D341Med (cell line): ENCODE measurements at regions not wholly inside any gene's neighbourhood (a gene's known extent, or its start where the extent isn't known, plus 50 kb on each side); places are given as distances from the start of the nearest gene placed in this dataset.

ENCODE experiments used
- DNase-seq: peaks from one replicate; pipeline ENCODE4 v3.0.0; 2012; ENCODE audit warnings: low spot score

GRCh38 chr10:85225311-85225710, 896.9 kb downstream of the CCSER2 start:
- DNase-seq, result no peak

- DNase-seq, result no peak
Measured at GRCh38 chr10:85226596-85226995, 898.2 kb downstream of the CCSER2 start.

- no peak for DNase-seq
Measured at GRCh38 chr10:85228726-85229125, 900.3 kb downstream of the CCSER2 start.

- DNase-seq, result no peak
Measured at GRCh38 chr10:85231534-85232270, 903.3 kb downstream of the CCSER2 start.

GRCh38 chr10:85235258-85235657, 906.9 kb downstream of the CCSER2 start:
- DNase-seq, result no peak

- DNase-seq, result no peak
Measured at GRCh38 chr10:85238676-85239075, 910.3 kb downstream of the CCSER2 start.

- no peak for DNase-seq
Measured at GRCh38 chr10:85250304-85250703, 921.9 kb downstream of the CCSER2 start.

- DNase-seq, result no peak
Measured at GRCh38 chr10:85256481-85256880, 928.1 kb downstream of the CCSER2 start.

- DNase-seq, result no peak
Measured at GRCh38 chr10:85259908-85260307, 931.5 kb downstream of the CCSER2 start.

GRCh38 chr10:85262992-85263391, 934.6 kb downstream of the CCSER2 start:
- no peak for DNase-seq

GRCh38 chr10:85265121-85265520, 936.7 kb downstream of the CCSER2 start:
- DNase-seq, result no peak

- DNase-seq, result no peak
Measured at GRCh38 chr10:85266808-85267207, 938.4 kb downstream of the CCSER2 start.

- DNase-seq, result no peak
Measured at GRCh38 chr10:85280014-85280413, 951.6 kb downstream of the CCSER2 start.

GRCh38 chr10:85284778-85285770, 956.7 kb downstream of the CCSER2 start:
- no peak for DNase-seq

GRCh38 chr10:85293483-85293882, 965.1 kb downstream of the CCSER2 start:
- no peak for DNase-seq

GRCh38 chr10:85311613-85312337, 983.4 kb downstream of the CCSER2 start:
- DNase-seq, result no peak

GRCh38 chr10:85315657-85316056, 987.3 kb downstream of the CCSER2 start:
- no peak for DNase-seq

GRCh38 chr10:85316276-85316675, 987.9 kb downstream of the CCSER2 start:
- no peak for DNase-seq

- no peak for DNase-seq
Measured at GRCh38 chr10:85317827-85318226, 989.4 kb downstream of the CCSER2 start.

- DNase-seq, result no peak
Measured at GRCh38 chr10:85318809-85319807, 990.7 kb downstream of the CCSER2 start.

- no peak for DNase-seq
Measured at GRCh38 chr10:85319826-85320225, 991.4 kb downstream of the CCSER2 start.
